Left ventricle myocardium inferior (tissue), 1 donor: ENCODE measurements at regions not wholly inside any gene's neighbourhood (a gene's known extent, or its start where the extent isn't known, plus 50 kb on each side); places are given as distances from the start of the nearest gene placed in this dataset.

Source experiments
- DNase-seq: peaks from one replicate; pipeline ENCODE4 v3.0.0-alpha.2; 2020
- H3K27ac ChIP-seq: fragments of 200-600 bp; replicated peaks from 2 replicates; pipeline ENCODE4 v1.8.0; 2021
- H3K27me3 ChIP-seq: fragments of 200-600 bp; 2 replicates; pipeline ENCODE4 v1.8.0; 2021; ENCODE audit warnings: low read depth
- H3K36me3 ChIP-seq: fragments of 200-600 bp; 2 replicates; pipeline ENCODE4 v1.8.0; 2021
- H3K4me1 ChIP-seq: fragments of 200-600 bp; 2 replicates; pipeline ENCODE4 v1.8.0; 2021
- H3K4me3 ChIP-seq: fragments of 200-600 bp; 2 replicates; pipeline ENCODE4 v1.8.0; 2021; ENCODE audit warnings: mild to moderate bottlenecking, moderate library complexity
- H3K9me3 ChIP-seq: fragments of 200-600 bp; replicated peaks from 2 replicates; pipeline ENCODE4 v1.8.0; 2021
- intact Hi-C: fragments of 100-400 bp; cut with micrococcal nuclease; formaldehyde crosslinking; loops from one replicate; pipeline ENCODE4 v1.11.0; 2022
- TF ChIP-seq, protein P1 (sequence below): fragments of 200-600 bp; IDR thresholded peaks from 2 replicates; pipeline ENCODE4 v1.8.0; 2021; ENCODE audit warnings: antibody characterized with exemption, mild to moderate bottlenecking, borderline replicate concordance
- donor health status: DM: no; HTN: yes; CAD: no; lungs with severe emphysema.

DNA sequence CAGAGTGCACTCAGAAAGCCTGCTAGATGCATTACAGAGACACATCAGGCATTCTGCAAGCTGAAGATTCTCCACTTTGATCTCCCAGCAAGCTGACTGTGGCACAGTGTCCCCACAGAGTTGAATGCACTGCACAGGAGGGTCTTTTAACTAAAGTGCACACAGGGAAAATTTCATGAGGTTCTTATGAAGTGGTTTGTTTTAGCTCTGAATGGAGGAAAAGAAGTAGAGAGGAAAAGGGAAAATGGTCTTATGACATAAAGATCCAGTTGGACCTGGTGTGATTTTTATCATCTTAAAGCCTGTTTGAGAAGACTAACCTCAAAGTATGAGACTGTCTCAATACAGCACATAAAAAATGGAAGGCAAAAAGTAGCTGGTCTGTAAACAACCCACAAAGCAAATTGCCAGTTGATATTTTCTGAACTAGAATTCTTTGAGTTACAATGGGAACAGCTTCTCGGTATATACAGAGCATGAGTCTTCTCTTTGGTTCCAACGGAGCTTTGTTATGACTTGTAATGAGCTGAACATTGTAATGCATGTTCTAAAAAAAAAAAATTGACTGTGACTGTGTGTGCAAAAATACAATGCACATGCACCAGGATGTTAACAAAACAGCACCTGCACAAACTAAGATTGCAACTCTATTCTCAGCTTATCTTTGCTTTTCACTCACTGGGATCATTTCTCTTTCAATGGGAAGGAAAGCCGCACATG, 383.0 kb upstream of the ID4 start:
- H3K4me3 ChIP-seq = no peak overlapping the region
- no peaks in the 10 kb centered on the region for H3K27me3 ChIP-seq
- H3K36me3 ChIP-seq = no peaks in the 10 kb centered on the region
- TF ChIP-seq, protein P1, sequence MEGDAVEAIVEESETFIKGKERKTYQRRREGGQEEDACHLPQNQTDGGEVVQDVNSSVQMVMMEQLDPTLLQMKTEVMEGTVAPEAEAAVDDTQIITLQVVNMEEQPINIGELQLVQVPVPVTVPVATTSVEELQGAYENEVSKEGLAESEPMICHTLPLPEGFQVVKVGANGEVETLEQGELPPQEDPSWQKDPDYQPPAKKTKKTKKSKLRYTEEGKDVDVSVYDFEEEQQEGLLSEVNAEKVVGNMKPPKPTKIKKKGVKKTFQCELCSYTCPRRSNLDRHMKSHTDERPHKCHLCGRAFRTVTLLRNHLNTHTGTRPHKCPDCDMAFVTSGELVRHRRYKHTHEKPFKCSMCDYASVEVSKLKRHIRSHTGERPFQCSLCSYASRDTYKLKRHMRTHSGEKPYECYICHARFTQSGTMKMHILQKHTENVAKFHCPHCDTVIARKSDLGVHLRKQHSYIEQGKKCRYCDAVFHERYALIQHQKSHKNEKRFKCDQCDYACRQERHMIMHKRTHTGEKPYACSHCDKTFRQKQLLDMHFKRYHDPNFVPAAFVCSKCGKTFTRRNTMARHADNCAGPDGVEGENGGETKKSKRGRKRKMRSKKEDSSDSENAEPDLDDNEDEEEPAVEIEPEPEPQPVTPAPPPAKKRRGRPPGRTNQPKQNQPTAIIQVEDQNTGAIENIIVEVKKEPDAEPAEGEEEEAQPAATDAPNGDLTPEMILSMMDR = no peak
- intact Hi-C loops = no loop called here
- H3K9me3 ChIP-seq = no peaks in the 10 kb centered on the region
- H3K27ac ChIP-seq = no peak overlapping the region
- DNase-seq = no peak
- H3K4me1 ChIP-seq = no peaks in the 10 kb centered on the region

DNA sequence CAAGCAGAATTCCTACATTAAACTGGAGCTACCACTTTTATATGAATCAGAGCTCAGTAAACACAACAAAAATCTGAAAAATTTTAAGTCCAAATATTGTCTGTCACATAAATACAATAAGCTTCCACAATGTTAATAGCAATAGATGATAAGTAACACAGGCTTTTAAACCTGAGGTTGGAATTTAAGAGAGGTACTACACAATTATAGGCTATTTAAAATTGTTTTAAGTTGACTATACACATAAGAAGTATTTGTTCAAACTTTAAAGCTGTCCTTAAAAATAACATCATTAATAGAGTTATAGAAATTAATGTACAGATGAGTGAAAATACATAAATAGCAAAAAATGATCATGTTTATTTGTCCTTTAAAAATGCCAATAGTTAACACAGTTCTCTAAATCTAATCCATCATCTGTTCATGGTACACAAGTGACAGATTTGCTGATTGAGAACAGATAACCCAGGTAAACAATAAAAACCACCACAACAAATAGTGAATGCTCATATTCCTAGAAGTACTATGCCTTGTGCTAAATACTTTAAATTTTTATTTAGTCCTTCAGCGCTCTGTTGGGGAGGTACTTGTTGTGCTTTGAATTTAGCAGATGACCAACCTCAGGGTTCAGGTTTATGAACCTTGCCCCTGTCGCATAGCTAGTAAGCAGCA, 382.3 kb upstream of the ID4 start:
- Histone ChIP-seq H3K9me3 (no peaks in the 10 kb centered on the region), H3K27ac (no peak overlapping the region), H3K36me3 (no peaks in the 10 kb centered on the region), H3K27me3 (no peaks in the 10 kb centered on the region), H3K4me1 (no peaks in the 10 kb centered on the region), H3K4me3 (no peak overlapping the region)
- no peak for DNase-seq
- intact Hi-C loops = no loop called here
- TF ChIP-seq, protein P1 = no peak

DNA sequence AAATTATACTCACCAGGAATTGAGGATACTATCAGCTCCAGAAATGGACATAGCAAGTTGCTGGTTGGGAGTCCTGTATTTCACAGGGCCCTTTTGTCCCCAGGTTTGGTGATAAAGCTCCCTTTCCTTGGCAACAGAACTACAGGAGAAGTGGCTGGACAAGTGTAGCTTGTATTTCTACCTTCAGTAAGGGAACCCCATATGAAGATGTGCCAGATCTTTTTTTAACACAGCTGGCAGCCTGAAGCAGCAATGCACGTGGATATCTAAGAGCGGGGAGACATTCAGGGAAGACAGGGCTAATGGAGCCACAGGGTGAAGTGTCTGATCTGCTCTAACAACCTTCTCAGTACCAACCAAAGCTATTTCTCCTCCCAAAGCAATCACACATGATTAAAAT, 373.9 kb upstream of the ID4 start:
- intact Hi-C loops = no loop called here
- no peaks in the 10 kb centered on the region for H3K4me1 ChIP-seq
- no peaks in the 10 kb centered on the region for H3K27me3 ChIP-seq
- no peaks in the 10 kb centered on the region for H3K36me3 ChIP-seq
- H3K4me3 ChIP-seq = no peak overlapping the region
- H3K9me3 ChIP-seq = no peaks in the 10 kb centered on the region
- TF ChIP-seq, protein P1 = no peak
- DNase-seq = no peak
- H3K27ac ChIP-seq = no peak overlapping the region

DNA sequence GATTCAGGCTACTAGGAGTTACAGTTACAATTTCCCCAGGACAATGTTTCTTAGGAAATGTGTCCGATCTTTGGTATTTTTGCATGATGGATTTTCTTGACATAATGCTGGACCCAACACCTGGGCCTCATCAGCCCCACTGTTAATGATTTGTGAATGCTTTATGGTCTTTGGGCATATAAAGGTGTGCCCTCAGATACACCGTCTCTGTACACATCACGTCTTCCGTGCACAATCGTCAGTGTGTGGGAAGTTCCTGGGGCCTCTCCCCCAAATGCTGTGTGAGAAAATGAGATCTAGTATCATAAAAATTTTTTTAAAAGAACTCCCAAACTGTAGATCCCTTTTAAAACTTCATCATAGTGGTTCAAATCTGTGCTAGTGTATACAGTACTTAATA, 373.2 kb upstream of the ID4 start:
- Histone ChIP-seq H3K4me3 (no peak overlapping the region), H3K9me3 (no peaks in the 10 kb centered on the region), H3K27ac (no peak overlapping the region), H3K27me3 (no peaks in the 10 kb centered on the region), H3K36me3 (no peaks in the 10 kb centered on the region), H3K4me1 (no peaks in the 10 kb centered on the region)
- no peak for DNase-seq
- TF ChIP-seq, protein P1 = no peak
- intact Hi-C loops = no loop called here

DNA sequence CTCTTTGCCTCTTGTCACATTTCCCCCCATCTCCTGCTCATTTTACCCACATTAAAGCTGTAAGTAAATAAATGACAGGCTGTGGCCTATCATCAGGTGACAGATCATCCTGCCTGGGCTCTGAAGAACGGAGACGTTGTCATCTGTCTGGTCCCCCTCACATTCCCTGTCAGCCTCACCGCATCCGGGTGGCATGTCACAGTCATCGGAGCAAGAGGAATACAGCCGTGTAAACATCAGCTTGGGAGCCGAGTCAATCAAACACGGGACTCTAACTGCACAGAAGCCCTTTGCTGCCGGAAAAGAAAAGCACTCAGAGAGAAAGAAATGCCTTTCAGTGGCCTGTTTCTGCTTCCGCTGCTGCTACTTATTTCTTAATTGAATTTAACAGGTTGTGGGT, 371.9 kb upstream of the ID4 start:
- intact Hi-C loops = no loop called here
- DNase-seq = no peak
- H3K27ac ChIP-seq = no peak overlapping the region
- H3K4me1 ChIP-seq = no peaks in the 10 kb centered on the region
- no peak overlapping the region for H3K4me3 ChIP-seq
- no peaks in the 10 kb centered on the region for H3K27me3 ChIP-seq
- H3K9me3 ChIP-seq = no peaks in the 10 kb centered on the region
- no peaks in the 10 kb centered on the region for H3K36me3 ChIP-seq
- TF ChIP-seq, protein P1 = no peak
